ENCODE measurements at regions not wholly inside any gene's neighbourhood (a gene's known extent, or its start where the extent isn't known, plus 50 kb on each side); places are given as distances from the start of the nearest gene placed in this dataset.

GRCh38 chr10:83984256-83984640 lies 155.1 kb upstream of the GHITM start:
- TF ChIP-seq CTCF (conservative IDR thresholded peaks at IDR 0.05) (no peak), ZFX (IDR thresholded peaks at IDR 0.05) (no peak)

Measured in C4-2B (cell line).